ENCODE measurements at regions not wholly inside any gene's neighbourhood (a gene's known extent, or its start where the extent isn't known, plus 50 kb on each side); places are given as distances from the start of the nearest gene placed in this dataset.
A peak's percentile ranks its signal among the peaks of the same experiment; 100 is the strongest.

DNA sequence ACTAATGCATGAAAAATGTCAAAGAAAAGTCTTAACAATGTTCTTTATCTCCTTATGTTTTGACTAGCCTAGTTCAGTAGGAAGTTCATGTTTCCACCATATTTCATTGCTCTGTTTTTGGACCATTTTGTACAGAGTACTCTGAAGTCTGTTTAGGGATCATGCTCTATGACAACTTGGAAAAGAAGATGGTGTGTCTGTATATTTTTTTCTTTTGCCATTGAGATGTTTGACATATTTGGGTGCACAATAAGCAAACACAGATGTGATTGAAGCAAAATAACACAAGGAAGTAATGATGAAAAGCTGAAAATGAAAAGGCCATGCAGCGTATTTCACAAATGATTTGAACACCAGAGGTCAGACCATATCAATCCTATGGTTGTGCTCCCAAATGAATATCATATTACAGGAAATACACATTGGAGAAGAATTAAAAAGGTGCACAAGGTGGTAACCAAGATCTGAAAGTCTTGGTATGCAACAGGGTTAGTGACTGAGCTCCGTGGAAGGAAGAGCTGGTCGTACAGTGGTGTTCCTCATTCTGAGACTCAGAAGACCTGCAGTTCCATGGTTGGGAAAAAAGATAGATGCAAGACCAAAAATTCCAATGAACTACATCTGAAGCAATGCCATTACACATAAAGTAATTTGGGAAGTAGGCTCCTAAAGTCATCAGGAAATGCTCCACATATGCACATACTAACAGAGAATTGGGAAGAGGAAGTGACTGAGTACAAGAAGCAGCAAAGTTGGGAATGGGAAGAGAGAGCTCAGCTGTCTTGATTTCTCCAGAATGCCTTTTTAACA, 463.5 kb downstream of the LMO4 start:
- no peak overlapping the region for H3K4me3 ChIP-seq (ENCODE audit: low read depth, low read length)
- peak; percentile 54 for DNase-seq (ENCODE audit: low read depth)
- no peak for TF ChIP-seq CTCF (IDR thresholded peaks at IDR 0.05; ENCODE audit: insufficient read depth, low read depth, low read length)

GRCh38 chr1:87794788-87795614, 466.3 kb downstream of the LMO4 start:
- DNase-seq (ENCODE audit: low read depth): peak; percentile 69
- no peak overlapping the region for H3K4me3 ChIP-seq (ENCODE audit: low read depth, low read length)
- no peak for TF ChIP-seq CTCF (IDR thresholded peaks at IDR 0.05; ENCODE audit: insufficient read depth, low read depth, low read length)

DNA sequence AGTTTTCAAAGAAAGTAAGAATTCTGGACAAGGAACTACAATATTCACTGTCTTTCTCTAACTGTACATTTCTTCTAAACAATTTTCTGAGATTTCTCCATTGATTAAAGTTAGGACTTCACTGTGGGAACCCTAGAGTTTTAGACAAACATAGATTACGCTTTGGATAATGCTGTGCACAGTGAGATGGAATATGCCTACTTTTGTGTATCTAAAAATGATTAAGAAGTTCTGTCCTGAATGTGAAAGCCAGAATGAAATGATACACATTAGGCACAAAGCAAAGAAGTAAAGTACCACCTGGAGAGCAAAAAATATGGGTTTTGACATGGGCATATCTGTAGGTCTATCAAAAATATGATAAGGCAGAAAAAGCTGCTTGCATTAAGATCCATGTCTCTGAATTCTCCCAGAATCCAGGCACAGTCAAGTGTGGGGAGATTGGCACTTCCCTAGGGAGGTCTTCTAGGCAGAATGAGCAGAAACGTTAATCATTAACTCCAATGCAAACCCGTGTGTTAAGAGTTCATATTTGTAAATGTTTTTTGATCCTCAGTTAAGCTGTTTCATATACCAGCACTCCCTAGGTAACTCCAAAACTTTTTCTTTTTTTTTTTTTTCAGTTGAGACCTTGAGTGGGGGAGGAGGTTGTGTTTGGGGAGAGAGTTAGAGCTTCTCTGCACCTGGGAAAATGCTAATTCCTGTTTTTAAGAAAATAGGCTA, 467.1 kb downstream of the LMO4 start:
- no peak overlapping the region for H3K4me3 ChIP-seq (ENCODE audit: low read depth, low read length)
- TF ChIP-seq CTCF (IDR thresholded peaks at IDR 0.05; ENCODE audit: insufficient read depth, low read depth, low read length): no peak
- DNase-seq (ENCODE audit: low read depth): no peak

GRCh38 chr1:87796471-87796901, 467.8 kb downstream of the LMO4 start:
- no peak for DNase-seq (ENCODE audit: low read depth)
- TF ChIP-seq CTCF (IDR thresholded peaks at IDR 0.05; ENCODE audit: insufficient read depth, low read depth, low read length): no peak
- H3K4me3 ChIP-seq (ENCODE audit: low read depth, low read length): no peak overlapping the region

GRCh38 chr1:87799451-87799850, 470.8 kb downstream of the LMO4 start:
- TF ChIP-seq CTCF (IDR thresholded peaks at IDR 0.05; ENCODE audit: insufficient read depth, low read depth, low read length): no peak
- no peak overlapping the region for H3K4me3 ChIP-seq (ENCODE audit: low read depth, low read length)
- DNase-seq (ENCODE audit: low read depth): peak; percentile 87

DNA sequence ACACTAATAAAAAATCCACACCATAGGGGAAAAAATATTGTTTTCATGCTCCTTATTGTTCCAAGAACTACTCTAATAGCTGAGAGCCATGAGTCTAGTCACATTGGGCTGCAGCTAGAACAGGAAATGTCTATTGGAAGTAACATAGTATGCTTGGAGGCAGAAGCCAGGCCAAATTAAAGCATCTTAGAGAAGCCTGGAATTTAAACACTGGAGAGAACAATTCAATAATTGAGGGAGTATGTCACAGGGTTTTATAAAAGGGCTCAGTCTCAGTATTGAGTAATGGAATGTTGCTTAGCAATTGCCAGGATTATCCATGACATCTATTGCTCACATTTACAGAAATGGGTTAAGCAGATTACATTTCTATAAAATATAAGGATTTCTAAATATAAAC, 471.3 kb downstream of the LMO4 start:
- no peak for DNase-seq (ENCODE audit: low read depth)
- no peak for TF ChIP-seq CTCF (IDR thresholded peaks at IDR 0.05; ENCODE audit: insufficient read depth, low read depth, low read length)
- H3K4me3 ChIP-seq (ENCODE audit: low read depth, low read length): no peak overlapping the region
